ENCODE measurements at regions not wholly inside any gene's neighbourhood (a gene's known extent, or its start where the extent isn't known, plus 50 kb on each side); places are given as distances from the start of the nearest gene placed in this dataset.

- Mint-ChIP-seq H3K9me3 (peaks cover 9% of the 10 kb centered on the region), H3K4me3 (no peak overlapping the region), H3K4me1 (no peaks in the 10 kb centered on the region), H3K36me3 (no peaks in the 10 kb centered on the region), H3K27me3 (no peaks in the 10 kb centered on the region), H3K27ac (no peak overlapping the region)
These were observed 543.4 kb upstream of the MGAT4C start for GRCh38 chr12:86799616-86800015.

- Mint-ChIP-seq H3K27me3 (no peaks in the 10 kb centered on the region), H3K9me3 (peaks cover 9% of the 10 kb centered on the region), H3K4me3 (no peak overlapping the region), H3K4me1 (no peaks in the 10 kb centered on the region), H3K36me3 (no peaks in the 10 kb centered on the region), H3K27ac (no peak overlapping the region)
These were observed 540.4 kb upstream of the MGAT4C start for GRCh38 chr12:86796550-86796949.

GRCh38 chr12:86788661-86789060, 532.5 kb upstream of the MGAT4C start:
- H3K4me1 Mint-ChIP-seq = no peaks in the 10 kb centered on the region
- H3K27ac Mint-ChIP-seq = no peak overlapping the region
- peaks cover 5% of the 10 kb centered on the region for H3K9me3 Mint-ChIP-seq
- H3K36me3 Mint-ChIP-seq = no peaks in the 10 kb centered on the region
- H3K4me3 Mint-ChIP-seq = no peak overlapping the region
- no peaks in the 10 kb centered on the region for H3K27me3 Mint-ChIP-seq

DNA sequence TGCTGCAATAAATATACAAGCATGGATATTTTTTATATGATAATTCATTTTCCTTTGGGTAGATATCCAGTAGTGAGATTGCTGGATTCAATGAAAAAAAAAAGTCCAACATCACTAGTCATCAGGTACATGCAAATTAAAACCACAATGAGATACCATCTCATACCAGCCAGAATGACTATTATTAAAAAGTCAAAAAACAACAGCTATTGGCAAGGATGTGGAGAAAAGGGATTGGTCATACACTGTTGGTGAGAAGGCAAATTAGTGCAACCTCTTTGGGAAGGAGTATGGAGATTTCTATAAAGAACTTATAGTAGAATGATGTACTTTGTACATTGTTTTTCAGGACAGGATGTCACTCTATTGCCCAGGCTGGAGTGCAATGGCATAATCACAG, 531.2 kb upstream of the MGAT4C start:
- H3K27me3 Mint-ChIP-seq = no peaks in the 10 kb centered on the region
- no peak overlapping the region for H3K4me3 Mint-ChIP-seq
- no peaks in the 10 kb centered on the region for H3K4me1 Mint-ChIP-seq
- H3K27ac Mint-ChIP-seq = no peak overlapping the region
- H3K9me3 Mint-ChIP-seq = peaks cover 5% of the 10 kb centered on the region
- no peaks in the 10 kb centered on the region for H3K36me3 Mint-ChIP-seq

- Mint-ChIP-seq H3K36me3 (no peaks in the 10 kb centered on the region), H3K27me3 (no peaks in the 10 kb centered on the region), H3K27ac (no peak overlapping the region), H3K4me3 (no peak overlapping the region), H3K4me1 (no peaks in the 10 kb centered on the region), H3K9me3 (peaks cover 4% of the 10 kb centered on the region)
These were observed 521.1 kb upstream of the MGAT4C start for GRCh38 chr12:86777325-86777724.

DNA sequence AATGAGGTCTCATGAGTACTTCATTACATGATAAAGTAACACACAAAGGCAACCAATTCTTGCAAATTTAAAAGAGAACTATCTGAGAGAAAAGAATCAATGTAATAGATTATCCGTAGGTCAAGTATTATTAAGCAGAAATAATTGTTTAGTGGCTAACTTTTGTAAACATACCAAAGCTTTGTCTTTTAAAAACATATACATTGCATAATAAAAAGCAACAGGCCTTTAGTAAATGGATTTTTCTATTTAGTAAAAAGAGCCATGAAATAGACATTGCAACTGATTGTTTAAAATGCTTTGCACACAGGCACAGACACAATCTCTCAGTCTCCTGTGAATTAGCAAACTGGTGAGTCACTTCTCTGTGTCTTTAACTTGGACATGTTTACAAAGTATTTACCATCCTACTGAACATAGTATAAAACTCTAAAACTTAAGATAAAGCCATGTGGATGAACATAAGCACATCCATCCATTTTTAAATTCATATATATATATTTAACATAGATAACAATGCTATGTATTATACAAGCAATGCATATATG, 518.7 kb upstream of the MGAT4C start:
- no peak overlapping the region for H3K27ac Mint-ChIP-seq
- H3K27me3 Mint-ChIP-seq = no peaks in the 10 kb centered on the region
- no peaks in the 10 kb centered on the region for H3K4me1 Mint-ChIP-seq
- peaks cover 4% of the 10 kb centered on the region for H3K9me3 Mint-ChIP-seq
- no peaks in the 10 kb centered on the region for H3K36me3 Mint-ChIP-seq
- H3K4me3 Mint-ChIP-seq = no peak overlapping the region

DNA sequence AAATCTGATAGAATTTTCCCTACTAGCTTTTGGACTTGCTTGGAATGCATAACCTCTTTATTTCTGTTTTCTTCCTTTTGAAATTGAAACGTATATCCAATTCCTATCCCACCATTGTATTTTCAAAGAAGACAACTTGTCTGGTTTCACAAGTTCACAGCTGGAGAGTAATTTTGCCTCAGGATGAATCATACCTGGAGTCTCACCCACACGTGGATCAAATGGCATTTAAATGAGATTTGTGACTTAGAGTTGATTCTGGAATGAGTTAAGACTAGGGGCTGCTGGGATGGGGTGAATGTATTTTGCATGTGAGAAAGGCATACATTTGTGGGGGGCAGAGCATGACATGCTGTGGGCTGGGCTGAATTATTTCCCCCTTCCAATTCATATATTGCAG, 516.5 kb upstream of the MGAT4C start:
- Mint-ChIP-seq H3K9me3 (no peaks in the 10 kb centered on the region), H3K4me3 (no peak overlapping the region), H3K4me1 (no peaks in the 10 kb centered on the region), H3K27ac (no peak overlapping the region), H3K36me3 (no peaks in the 10 kb centered on the region), H3K27me3 (no peaks in the 10 kb centered on the region)

GRCh38 chr12:86770871-86771270, 514.7 kb upstream of the MGAT4C start:
- Mint-ChIP-seq H3K27me3 (no peaks in the 10 kb centered on the region), H3K4me1 (no peaks in the 10 kb centered on the region), H3K27ac (no peak overlapping the region), H3K36me3 (no peaks in the 10 kb centered on the region), H3K9me3 (no peaks in the 10 kb centered on the region), H3K4me3 (no peak overlapping the region)

- Mint-ChIP-seq H3K4me1 (no peaks in the 10 kb centered on the region), H3K27ac (no peak overlapping the region), H3K4me3 (no peak overlapping the region), H3K9me3 (peaks cover 5% of the 10 kb centered on the region), H3K27me3 (no peaks in the 10 kb centered on the region), H3K36me3 (no peaks in the 10 kb centered on the region)
These were observed 492.7 kb upstream of the MGAT4C start for GRCh38 chr12:86748894-86749293.

DNA sequence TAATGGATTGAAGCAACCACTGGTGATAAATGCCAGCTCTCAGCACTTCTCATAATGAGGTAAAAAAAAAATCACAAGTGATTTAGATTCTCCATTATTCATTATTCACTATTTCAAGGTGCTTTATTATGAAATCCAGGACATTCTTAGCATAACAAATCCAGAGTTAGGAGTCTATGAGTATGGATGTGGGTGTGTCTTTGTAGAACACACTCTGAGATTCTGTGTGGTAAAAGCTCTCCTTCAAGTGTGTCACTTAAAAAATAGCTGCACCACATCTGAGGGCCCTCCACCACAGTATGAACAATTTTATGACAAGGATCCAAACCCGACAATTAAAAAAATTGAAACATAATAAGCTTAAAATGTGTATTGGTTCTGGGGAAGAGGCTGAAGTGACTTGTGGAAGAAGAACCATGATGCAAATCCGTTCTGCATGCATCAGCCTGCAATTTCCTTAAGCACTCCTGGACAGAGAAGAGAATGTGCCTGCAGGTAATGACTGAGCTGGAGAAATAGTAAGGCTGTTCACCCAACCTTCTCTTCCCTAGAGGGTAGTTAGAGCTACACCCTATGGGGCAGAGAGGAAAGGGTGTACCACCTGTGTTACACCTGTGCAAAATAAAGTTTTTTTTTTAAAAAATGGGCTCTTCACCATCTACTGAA, 488.5 kb upstream of the MGAT4C start:
- Mint-ChIP-seq H3K36me3 (no peaks in the 10 kb centered on the region), H3K27me3 (no peaks in the 10 kb centered on the region), H3K27ac (no peak overlapping the region), H3K9me3 (no peaks in the 10 kb centered on the region), H3K4me3 (no peak overlapping the region), H3K4me1 (no peaks in the 10 kb centered on the region)

GRCh38 chr12:86743875-86744536, 487.8 kb upstream of the MGAT4C start:
- Mint-ChIP-seq H3K4me1 (no peaks in the 10 kb centered on the region), H3K36me3 (no peaks in the 10 kb centered on the region), H3K9me3 (no peaks in the 10 kb centered on the region), H3K4me3 (no peak overlapping the region), H3K27ac (no peak overlapping the region), H3K27me3 (no peaks in the 10 kb centered on the region)

DNA sequence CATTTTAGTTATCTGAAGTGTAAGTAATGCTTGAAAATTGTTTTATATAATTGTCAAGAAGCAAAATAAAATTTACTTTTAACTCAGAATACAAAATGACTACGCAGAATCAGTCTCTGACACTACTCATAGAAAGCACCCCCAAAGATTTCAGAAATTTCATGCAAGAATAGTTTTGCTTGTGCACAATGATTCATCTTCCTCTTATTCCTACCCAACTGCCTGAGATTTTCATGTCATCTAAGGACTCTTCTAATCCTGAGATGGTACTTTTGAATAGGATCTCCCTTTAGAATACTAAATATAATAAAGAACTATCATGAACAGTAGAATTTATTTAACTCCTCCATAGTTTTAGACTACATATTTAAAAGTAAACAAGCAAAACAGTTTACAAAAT, 485.3 kb upstream of the MGAT4C start:
- Mint-ChIP-seq H3K4me3 (no peak overlapping the region), H3K9me3 (peaks cover 5% of the 10 kb centered on the region), H3K27me3 (no peaks in the 10 kb centered on the region), H3K4me1 (no peaks in the 10 kb centered on the region), H3K27ac (no peak overlapping the region), H3K36me3 (no peaks in the 10 kb centered on the region)

DNA sequence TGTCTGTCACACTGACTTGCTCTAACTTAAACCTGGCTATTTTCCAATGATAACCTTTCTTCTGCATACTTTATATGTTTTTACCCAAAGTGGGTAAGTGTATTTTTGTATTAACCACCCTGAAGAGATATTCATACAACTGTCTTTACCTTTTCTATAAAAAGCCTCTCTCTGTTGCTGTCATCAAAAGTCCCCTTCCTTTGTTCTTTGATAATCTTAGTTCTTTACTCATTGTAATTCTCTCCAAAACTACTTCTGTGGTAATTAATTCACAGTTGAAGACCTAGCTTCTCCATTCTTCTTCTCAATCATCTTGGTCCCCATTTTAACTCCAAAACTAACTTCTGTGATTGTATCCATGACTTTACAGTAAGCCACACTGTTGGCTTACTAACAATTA, 479.7 kb upstream of the MGAT4C start:
- Mint-ChIP-seq H3K36me3 (no peaks in the 10 kb centered on the region), H3K27me3 (no peaks in the 10 kb centered on the region), H3K27ac (no peak overlapping the region), H3K9me3 (peaks cover 5% of the 10 kb centered on the region), H3K4me1 (no peaks in the 10 kb centered on the region), H3K4me3 (no peak overlapping the region)

DNA sequence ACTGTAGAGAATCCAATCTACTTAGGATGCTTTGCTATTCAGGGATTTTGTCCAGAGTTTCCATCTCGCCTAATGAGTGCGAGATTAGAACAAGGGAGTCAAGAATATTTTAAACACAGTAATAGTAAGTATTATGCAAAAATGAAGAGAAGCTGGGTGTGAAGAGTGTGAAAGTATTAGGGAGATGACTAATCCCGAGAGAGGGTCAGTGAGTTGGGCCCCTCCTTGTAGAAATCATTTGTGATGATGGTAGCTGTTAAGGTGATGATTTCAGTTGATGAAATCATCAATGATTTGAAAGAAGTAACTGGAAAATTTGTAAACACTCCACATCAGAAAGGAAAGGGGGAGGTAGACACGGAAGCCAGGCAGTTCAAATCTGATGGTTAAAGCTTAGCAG, 478.9 kb upstream of the MGAT4C start:
- no peak overlapping the region for H3K27ac Mint-ChIP-seq
- H3K4me3 Mint-ChIP-seq = no peak overlapping the region
- peaks cover 5% of the 10 kb centered on the region for H3K9me3 Mint-ChIP-seq
- no peaks in the 10 kb centered on the region for H3K4me1 Mint-ChIP-seq
- no peaks in the 10 kb centered on the region for H3K27me3 Mint-ChIP-seq
- no peaks in the 10 kb centered on the region for H3K36me3 Mint-ChIP-seq

- H3K36me3 Mint-ChIP-seq = no peaks in the 10 kb centered on the region
- no peaks in the 10 kb centered on the region for H3K9me3 Mint-ChIP-seq
- H3K27me3 Mint-ChIP-seq = no peaks in the 10 kb centered on the region
- no peak overlapping the region for H3K4me3 Mint-ChIP-seq
- no peaks in the 10 kb centered on the region for H3K4me1 Mint-ChIP-seq
- no peak overlapping the region for H3K27ac Mint-ChIP-seq
These were observed 474.0 kb upstream of the MGAT4C start for GRCh38 chr12:86730233-86730632.

GRCh38 chr12:86729739-86730138, 473.5 kb upstream of the MGAT4C start:
- Mint-ChIP-seq H3K36me3 (no peaks in the 10 kb centered on the region), H3K4me3 (no peak overlapping the region), H3K9me3 (no peaks in the 10 kb centered on the region), H3K27ac (no peak overlapping the region), H3K27me3 (no peaks in the 10 kb centered on the region), H3K4me1 (no peaks in the 10 kb centered on the region)
